HG03045 (cell line): ENCODE measurements at regions not wholly inside any gene's neighbourhood (a gene's known extent, or its start where the extent isn't known, plus 50 kb on each side); places are given as distances from the start of the nearest gene placed in this dataset.
"Not testable (repeated sequence)": the region's sequence is repeated elsewhere in the genome, so short reads cannot be mapped to it uniquely, and the experiment has no call there.

Source experiments
- ATAC-seq: cut with Tn5 transposase; IDR thresholded peaks from one replicate; pipeline ENCODE4 v1.9.1; 2021; ENCODE audit warnings: mild to moderate bottlenecking, moderate library complexity; ENCODE audit not compliant: unreplicated experiment

GRCh38 chr20:57093766-57094165 lies 172.7 kb downstream of the BMP7 start:
- ATAC-seq, result no peak

DNA sequence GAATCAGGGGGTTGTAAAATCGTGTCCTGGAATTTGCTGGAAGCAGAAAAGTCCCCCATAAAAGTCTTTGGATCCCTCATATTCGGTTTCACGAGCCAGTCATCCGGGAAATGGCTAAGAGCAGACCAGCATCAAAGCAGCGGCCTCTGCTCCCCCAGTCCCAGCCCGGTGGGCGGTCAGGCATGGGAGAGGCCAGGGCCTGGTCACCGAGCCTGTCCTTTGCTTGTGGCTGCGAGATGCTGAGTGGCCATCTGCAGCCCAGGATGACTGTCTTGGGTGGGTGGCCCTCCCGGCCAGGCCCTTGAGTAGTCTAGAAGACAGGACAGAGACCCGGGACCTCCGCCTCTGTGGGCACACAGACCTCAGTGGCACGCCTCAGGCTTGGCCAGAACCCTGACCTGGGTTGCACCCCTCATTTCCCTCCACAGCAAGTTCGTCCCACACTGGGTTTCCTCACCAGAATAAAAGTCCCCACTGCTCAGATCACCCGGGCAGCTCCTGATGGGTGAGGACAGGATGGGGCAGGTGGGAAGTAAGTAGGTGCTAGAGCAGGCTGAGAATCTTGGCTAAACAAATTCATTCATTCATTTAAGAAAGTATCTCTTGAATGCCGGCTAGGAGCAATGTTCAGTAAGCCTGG lies 172.1 kb downstream of the BMP7 start:
- no peak for ATAC-seq

- ATAC-seq, result no peak
Measured at GRCh38 chr20:57094991-57095390, 171.4 kb downstream of the BMP7 start.

DNA sequence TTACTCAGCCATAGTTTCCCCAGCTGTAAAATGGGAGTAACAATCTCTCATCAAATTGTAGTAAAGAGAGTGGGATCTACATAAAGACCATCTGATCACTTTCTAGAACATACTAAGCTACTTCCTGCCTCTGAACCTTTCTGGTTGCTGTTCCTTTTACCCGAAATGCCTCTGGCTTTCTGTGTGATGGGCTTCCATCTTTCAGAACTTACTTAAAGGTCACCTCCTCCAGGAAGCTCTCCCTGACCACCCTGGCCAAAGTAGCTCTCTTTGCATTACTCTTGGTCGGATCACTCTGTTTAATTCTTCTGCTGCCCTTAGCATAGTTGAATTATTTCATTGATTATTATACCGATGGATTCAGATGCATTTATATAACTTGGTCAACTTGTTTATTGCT lies 171.0 kb downstream of the BMP7 start:
- no peak for ATAC-seq

DNA sequence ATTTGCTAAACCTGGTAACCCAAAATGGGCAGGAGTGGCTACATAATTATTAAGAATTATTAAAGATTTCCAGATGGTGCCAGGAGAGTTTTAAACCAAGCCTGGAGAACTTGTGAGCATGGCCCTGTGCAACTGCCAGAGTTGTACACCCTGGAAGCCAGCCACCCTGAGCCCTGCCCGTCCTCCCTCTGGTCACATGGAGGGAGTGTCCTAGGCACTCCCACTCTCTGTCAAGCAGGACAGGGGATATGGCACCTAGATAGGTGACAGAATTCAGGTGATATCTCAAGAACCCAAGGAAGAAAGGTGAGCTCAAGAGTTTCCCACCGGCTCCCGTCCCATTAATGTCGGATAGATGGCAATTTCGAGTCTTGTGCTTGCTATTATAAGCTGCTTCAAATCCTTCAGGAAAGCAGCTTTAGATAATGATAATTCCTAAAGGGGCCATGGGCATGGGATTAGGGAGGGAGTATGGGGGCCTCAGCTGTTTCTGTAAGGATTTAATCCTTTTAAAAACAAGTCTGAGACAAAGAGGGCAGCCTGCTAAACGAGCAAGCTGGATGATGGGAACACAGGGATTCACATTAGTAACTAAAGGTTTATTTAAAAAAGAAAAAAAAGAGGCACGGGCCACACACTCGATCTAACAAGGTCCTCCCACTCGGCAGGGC lies 169.1 kb downstream of the BMP7 start:
- no peak for ATAC-seq

DNA sequence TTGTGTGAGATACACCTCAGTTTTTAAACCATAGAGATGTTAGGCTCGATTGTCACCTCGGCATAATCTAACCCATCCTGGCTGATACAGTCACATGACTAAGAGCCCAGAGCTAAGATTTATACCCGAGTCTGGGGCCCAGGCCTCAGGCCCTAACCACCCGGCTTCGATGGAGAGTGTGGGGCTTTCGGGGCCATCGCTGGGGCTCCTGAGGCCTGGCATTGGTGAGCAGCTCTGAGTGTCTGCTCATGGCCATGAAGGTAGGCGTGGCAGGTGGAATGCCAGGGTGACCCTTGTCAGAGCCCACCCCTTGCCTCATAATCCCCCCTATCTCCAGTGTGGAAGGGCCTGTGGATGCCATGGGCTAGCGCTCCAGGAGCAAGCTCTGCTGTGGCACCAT lies 164.3 kb downstream of the BMP7 start:
- no peak for ATAC-seq

GRCh38 chr20:57102566-57102965 lies 163.9 kb downstream of the BMP7 start:
- ATAC-seq, result no peak

DNA sequence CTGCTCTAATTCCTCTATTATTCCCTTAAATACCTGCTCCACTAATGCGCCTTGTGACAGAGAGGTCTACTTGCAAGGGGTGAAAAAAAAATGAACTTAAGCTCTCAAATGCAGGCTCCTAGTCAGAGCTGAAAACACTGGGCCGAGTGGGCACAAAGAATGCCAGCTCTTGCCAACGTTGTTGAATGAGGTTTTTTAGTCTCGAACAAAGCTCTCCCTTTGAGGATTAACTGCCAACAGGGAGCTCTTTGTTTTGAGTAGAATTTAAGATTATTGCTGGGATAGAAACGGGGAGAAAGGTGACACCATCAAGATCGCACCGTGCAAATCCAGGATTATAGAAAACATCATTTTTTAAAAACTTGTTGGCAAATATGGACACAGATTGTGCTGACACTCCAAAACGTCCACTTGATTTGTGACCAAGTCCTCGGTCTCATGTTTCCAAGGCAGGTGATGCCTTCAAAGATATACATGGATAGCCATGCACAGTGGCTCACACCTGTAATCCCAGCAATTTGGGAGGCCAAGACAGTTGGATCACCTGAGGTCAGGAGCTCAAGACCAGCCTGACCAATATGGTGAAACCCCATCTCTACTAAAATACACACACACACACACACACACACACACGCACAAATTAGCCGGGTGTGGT lies 163.2 kb downstream of the BMP7 start:
- no peak for ATAC-seq

DNA sequence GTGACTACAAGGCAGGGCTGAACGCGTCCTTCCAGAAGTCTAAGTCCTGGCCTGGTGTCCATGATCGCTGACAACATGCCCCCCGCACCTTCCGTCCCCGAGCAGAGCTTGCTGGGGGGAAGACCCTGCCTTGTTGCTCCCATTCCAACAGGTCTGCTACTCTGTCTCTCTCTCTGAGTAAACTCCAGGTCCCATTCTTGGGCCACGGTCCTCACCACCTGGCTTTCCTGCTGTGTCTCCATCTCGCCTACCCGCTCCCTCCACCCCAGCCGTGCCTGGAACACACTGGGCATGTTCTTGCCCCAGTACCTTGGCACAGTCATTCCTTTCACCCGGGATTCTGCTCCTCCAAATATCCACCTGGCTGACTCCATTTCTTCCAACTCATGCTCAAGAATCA lies 162.3 kb downstream of the BMP7 start:
- ATAC-seq, result no peak

GRCh38 chr20:57104651-57105204 lies 161.7 kb downstream of the BMP7 start:
- no peak for ATAC-seq

DNA sequence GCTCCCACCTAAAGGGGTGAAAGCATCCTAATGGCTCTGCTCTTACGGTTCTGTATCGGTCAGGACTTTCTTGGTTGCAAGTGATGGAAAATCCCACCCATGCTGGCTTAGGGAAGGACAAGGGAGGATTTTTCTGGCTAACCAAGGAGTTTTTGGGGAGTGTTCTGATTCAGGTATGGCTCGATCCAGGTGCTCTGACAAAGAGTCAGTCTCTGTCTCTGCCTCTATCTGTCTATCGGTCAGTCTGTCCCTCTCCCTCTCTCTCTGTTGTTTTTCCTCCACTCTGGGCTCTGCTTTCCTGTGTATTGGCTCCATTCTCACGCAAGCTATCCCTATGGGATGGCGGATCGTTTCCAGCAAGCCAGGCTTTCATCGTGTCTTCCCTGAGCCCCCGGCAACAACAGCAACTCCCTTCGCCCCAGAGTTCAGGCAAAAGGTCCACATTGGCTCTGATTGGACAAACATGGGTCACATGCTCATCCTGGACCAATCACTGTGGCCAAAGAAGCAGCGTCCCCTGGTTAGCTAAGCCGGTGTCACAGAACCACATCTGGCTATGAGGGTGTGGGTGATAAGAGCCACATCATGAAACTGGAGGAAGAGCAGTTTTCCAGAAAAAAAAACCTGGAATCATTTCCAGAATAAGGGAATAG lies 160.3 kb downstream of the BMP7 start:
- ATAC-seq, result no peak

DNA sequence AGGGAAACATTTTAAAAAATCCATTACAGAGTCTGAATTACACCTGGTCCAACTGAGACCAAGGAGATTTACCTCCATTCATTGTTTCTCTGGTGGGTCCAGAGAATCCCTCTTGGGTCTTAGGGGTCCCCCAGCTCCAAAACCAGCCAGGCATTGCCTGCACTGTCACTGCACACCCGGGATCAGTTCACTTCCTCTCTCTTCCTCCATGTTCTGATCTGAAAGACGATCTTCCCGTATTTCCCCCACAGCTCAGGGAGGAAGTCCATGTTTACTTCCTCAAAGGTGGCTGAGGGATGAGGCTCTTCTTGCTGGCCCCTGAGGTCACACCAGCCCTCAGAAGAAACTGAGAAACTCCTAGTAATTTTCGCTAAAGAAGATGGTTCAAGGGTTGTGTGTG lies 159.7 kb downstream of the BMP7 start:
- ATAC-seq, result no peak

DNA sequence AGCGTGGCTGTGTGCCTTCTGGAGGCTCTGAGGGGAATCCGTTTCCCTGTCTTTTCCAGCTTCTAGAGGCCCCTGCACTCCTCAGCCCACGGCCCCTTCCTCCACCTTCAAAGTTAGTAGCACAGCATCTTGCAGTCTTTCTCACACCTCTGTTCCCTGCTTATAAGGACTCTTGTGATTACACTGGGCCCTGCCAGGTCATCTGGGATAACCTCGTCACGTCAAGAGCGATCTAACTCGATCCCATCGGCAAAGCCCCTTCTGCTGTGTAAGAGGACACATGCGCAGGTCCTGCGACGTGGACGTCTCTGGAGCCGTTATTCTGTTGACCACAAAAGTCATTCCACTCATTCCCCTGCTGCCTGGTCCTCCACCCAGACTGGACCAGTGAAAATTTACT lies 159.2 kb downstream of the BMP7 start:
- ATAC-seq, result no peak

DNA sequence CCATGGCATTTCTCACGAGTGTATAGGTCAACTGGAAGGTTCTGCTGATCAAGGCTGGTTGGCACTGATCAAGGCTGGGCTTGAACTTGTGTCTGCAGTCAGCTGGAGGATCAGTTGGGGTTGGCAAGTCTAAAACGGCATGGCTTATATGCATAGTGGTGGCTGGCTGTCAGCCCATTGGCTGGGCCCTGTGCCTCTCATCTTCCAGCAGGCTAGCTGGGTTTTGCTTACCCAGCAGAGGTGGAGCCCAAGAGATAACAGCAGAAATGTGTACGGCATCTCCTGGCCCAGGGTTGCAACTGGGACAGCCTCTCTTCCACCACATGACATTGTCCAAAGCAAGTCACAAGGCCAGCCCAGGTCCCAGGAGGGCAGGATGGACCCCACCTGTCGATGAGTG lies 158.2 kb downstream of the BMP7 start:
- no peak for ATAC-seq

DNA sequence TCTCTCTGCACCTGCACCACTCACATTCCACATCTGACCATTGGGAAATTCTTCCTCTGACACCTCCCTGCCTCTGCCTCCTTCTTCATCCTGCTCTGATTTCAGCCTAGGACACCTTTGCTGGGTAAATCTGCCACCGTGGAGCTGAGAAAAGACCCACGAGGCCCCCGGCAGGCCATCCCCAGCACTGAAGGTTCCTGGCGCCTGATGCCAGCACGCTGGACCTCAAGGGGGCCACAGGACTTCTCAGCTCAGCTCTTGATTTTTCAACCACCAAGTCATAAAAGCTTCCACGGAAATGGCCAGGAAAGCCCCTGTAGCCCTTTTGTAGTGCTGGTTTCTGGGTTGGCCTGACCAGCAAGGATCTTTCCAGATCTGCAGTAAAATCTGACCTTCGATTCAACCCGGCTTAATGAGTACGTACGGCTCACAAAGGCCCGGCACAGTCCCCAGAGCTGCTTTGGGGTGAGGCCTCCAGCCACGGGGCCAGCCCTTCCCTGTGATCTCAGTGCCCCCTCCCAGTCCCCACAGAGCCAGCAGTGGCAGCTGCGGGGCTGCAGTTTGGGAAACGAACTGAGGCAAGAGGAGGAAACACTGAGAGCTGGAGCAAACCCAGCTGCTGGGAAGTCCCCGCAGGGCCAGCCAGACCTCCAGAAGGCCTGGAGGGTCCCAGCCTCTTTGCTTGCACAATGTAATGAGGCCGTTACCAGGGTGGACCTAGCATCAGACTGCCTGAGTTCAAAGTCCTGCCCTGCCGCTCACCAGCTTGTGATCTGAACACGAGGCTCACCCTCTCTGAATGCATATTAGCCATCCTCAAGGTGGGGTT lies 157.5 kb downstream of the BMP7 start:
- no peak for ATAC-seq

GRCh38 chr20:57109571-57109953 lies 156.9 kb downstream of the BMP7 start:
- no peak for ATAC-seq

GRCh38 chr20:57110121-57111027 lies 156.1 kb downstream of the BMP7 start:
- ATAC-seq, result not testable (repeated sequence)

- ATAC-seq, result no peak
Measured at GRCh38 chr20:57111028-57111373, 155.4 kb downstream of the BMP7 start.

GRCh38 chr20:57112448-57112847 lies 154.0 kb downstream of the BMP7 start:
- no peak for ATAC-seq
